HL-60 (cell line): ENCODE measurements at regions not wholly inside any gene's neighbourhood (a gene's known extent, or its start where the extent isn't known, plus 50 kb on each side); places are given as distances from the start of the nearest gene placed in this dataset.

ENCODE experiments used
- DNase-seq, 2 experiments: peaks; one replicate each; pipeline ENCODE4 v3.0.0-alpha.2; 2010 to 2020; ENCODE audit warnings: low read depth in 1 of 2, low spot score in 1 of 2
- H3K27ac ChIP-seq: fragments of 250-450 bp; sonication (Bioruptor Pico); replicated peaks from 2 replicates; pipeline ENCODE4 v1.5.1; 2020; ENCODE audit warnings: mild to moderate bottlenecking, moderate library complexity
- H3K27me3 ChIP-seq: fragments of 250-450 bp; sonication (Bioruptor Pico); 2 replicates; pipeline ENCODE4 v1.5.1; 2021; ENCODE audit warnings: mild to moderate bottlenecking, moderate library complexity; ENCODE audit not compliant: insufficient read depth, poor library complexity, severe bottlenecking
- H3K4me3 ChIP-seq: replicated peaks from 2 replicates; pipeline ENCODE4 v1.5.1; 2011; ENCODE audit warnings: mild to moderate bottlenecking, control low read depth, low read length; ENCODE audit not compliant: insufficient read depth
- GABPA ChIP-seq: IDR thresholded peaks from 2 replicates; pipeline ENCODE4 v1.6.1; 2012; ENCODE audit warnings: low read depth
- POLR2AphosphoS5 ChIP-seq: IDR thresholded peaks from 2 replicates; pipeline ENCODE4 v1.6.1; 2012; ENCODE audit warnings: low read depth
- SPI1 ChIP-seq: IDR thresholded peaks from 2 replicates; pipeline ENCODE4 v1.6.1; 2012; ENCODE audit warnings: low read depth, mild to moderate bottlenecking, borderline replicate concordance
- TF ChIP-seq, protein P1 (sequence below): IDR thresholded peaks from one replicate; pipeline ENCODE4 v1.5.1; 2011; ENCODE audit warnings: low read length, control low read depth, inconsistent platforms; ENCODE audit not compliant: insufficient read depth
- TF ChIP-seq, protein P2 (sequence below): IDR thresholded peaks from 2 replicates; pipeline ENCODE4 v1.6.1; 2012; ENCODE audit warnings: low read depth; ENCODE audit not compliant: insufficient replicate concordance

DNA sequence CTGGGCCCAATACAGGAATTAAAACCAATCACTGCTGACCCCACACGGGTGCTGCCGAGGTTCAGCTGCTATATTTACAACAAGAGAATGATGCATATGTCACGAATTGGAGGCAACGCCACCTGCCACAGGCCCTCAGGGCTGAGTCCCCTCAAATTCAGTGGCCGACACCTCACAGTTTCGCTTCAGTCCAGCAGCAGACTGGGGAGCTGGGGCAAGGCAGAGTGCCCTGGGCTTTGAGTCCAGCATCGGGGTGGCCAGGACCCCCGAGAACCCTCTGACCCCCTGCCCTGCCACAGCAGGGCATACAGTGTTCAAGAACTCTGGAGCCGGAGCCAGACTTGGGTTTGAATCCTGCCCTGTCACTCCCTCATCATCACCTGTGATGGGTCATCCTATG is 247.2 kb downstream of the CTTN start:
- Histone ChIP-seq H3K27ac (no peak overlapping the region), H3K27me3 (no peaks in the 10 kb centered on the region)
- TF ChIP-seq SPI1 (no peak), GABPA (no peak), POLR2AphosphoS5 (no peak)
- TF ChIP-seq, protein P1, sequence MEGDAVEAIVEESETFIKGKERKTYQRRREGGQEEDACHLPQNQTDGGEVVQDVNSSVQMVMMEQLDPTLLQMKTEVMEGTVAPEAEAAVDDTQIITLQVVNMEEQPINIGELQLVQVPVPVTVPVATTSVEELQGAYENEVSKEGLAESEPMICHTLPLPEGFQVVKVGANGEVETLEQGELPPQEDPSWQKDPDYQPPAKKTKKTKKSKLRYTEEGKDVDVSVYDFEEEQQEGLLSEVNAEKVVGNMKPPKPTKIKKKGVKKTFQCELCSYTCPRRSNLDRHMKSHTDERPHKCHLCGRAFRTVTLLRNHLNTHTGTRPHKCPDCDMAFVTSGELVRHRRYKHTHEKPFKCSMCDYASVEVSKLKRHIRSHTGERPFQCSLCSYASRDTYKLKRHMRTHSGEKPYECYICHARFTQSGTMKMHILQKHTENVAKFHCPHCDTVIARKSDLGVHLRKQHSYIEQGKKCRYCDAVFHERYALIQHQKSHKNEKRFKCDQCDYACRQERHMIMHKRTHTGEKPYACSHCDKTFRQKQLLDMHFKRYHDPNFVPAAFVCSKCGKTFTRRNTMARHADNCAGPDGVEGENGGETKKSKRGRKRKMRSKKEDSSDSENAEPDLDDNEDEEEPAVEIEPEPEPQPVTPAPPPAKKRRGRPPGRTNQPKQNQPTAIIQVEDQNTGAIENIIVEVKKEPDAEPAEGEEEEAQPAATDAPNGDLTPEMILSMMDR: no peak
- TF ChIP-seq, protein P2, sequence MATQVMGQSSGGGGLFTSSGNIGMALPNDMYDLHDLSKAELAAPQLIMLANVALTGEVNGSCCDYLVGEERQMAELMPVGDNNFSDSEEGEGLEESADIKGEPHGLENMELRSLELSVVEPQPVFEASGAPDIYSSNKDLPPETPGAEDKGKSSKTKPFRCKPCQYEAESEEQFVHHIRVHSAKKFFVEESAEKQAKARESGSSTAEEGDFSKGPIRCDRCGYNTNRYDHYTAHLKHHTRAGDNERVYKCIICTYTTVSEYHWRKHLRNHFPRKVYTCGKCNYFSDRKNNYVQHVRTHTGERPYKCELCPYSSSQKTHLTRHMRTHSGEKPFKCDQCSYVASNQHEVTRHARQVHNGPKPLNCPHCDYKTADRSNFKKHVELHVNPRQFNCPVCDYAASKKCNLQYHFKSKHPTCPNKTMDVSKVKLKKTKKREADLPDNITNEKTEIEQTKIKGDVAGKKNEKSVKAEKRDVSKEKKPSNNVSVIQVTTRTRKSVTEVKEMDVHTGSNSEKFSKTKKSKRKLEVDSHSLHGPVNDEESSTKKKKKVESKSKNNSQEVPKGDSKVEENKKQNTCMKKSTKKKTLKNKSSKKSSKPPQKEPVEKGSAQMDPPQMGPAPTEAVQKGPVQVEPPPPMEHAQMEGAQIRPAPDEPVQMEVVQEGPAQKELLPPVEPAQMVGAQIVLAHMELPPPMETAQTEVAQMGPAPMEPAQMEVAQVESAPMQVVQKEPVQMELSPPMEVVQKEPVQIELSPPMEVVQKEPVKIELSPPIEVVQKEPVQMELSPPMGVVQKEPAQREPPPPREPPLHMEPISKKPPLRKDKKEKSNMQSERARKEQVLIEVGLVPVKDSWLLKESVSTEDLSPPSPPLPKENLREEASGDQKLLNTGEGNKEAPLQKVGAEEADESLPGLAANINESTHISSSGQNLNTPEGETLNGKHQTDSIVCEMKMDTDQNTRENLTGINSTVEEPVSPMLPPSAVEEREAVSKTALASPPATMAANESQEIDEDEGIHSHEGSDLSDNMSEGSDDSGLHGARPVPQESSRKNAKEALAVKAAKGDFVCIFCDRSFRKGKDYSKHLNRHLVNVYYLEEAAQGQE: no peak

DNA sequence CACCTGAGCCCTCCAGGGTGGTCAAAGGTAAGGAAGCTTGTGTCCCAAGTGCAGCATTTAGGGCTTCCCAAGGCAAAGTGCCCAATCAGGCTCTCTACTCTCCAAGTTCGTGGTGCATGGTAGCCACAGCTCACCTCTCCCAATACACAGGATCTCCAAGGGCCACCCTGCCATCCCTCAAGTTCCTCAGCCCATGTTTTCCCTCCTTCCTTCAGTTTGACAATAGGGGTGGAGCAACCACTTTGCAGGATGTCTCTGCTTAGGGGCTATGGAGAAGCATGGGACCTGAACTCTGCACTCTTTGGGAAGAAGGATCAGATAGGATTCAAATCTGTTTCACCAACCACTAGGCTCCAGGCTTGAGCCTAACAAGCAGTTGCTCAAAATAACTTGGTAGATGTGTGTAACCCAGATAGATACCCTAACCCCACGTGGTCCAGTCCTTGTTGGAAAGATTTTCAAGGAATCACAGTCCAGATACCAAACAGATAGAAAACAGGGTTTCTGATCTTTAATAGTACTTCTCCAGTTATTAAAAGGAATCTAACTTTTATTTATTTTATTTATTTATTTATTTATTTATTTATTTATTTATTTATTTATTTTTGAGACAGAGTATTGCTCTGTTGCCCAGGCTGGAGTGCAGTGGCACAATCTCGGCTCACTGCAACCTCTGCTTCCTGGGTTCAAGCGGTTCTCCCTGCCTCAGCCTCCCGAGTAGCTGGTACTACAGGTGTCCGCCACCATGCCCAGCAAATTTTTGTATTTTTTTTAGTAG is 248.1 kb downstream of the CTTN start:
- Histone ChIP-seq H3K27ac (no peak overlapping the region), H3K4me3 (no peak overlapping the region), H3K27me3 (no peaks in the 10 kb centered on the region)
- TF ChIP-seq, protein P1: no peak
- TF ChIP-seq, protein P2: no peak
- TF ChIP-seq GABPA: no peak
- DNase-seq: no peak

More for the DNA sequence above, 247.2 kb downstream of the CTTN start:
- H3K4me3 ChIP-seq: no peak overlapping the region
- DNase-seq: no peak

DNA sequence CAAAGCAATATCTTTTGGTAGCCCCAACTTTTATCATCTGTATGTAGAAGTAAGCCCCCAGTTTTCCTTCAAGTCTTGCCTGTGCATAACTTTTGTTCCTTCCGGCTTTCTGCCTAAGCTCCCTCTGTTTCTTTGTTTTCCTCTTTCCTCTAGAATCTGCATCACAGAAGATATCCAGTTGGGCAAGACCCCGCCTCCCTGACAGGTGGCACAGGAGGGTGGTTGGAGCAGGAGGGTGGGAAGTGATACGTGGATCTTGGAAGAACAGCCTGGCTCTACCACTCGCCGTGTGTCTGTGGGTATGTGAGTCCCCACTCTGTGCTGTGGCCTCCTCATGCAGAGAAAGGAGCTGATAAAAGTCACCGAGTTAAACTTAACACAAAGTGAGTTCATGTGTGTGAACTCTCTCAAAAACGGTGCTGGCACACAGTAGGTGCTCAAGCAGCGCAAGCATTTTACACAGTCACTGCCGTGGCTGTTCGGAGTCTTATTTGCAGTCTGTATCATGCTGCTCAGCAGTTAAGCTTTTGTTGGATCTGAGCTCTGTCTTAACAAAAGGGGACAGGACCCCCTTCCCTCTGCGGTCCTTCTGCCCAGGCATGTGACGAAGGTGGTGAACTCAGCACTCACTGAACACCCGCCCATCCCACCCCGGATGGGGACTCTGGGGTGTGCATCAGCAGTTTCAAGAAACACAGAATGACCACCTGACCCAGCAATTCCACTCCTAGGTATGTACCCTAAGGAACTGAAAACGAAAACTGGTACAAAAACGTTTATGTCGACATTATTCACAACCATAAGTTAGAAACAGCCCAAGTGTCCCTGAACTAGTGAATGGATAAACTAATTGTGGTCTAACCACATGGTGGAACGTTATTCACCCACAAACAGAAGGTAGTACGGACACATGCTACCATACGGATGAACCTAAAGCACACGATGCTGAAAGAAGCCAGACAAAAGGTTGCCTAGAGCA is 249.1 kb downstream of the CTTN start:
- H3K27me3 ChIP-seq: no peaks in the 10 kb centered on the region
- H3K27ac ChIP-seq: no peak overlapping the region
- TF ChIP-seq, protein P1: no peak
- TF ChIP-seq, protein P2: no peak
- TF ChIP-seq POLR2AphosphoS5: no peak
- TF ChIP-seq GABPA: no peak
- TF ChIP-seq SPI1: no peak
- H3K4me3 ChIP-seq: no peak overlapping the region
- no peak for DNase-seq
